HEK293 (cell line): ENCODE measurements at regions not wholly inside any gene's neighbourhood (a gene's known extent, or its start where the extent isn't known, plus 50 kb on each side); places are given as distances from the start of the nearest gene placed in this dataset.

Experiments
- ZNF274 ChIP-seq, 2 experiments: fragments of 200-500 bp in 1 of 2; fragments of 450-650 bp in 1 of 2; sonication (Bioruptor generic) in 1 of 2; formaldehyde crosslinking in 1 of 2; IDR thresholded peaks; 2 replicates each; pipeline versions ENCODE4 v1.5.1 to v1.6.1; 2014 to 2016; ENCODE audit warnings: borderline replicate concordance in 1 of 2, inconsistent platforms in 1 of 2, low read length in 1 of 2, missing biosample characterization in 1 of 2, missing genetic modification characterization in 1 of 2
- TF ChIP-seq, protein P1 (sequence below): fragments of 450-650 bp; formaldehyde crosslinking; IDR thresholded peaks from 2 replicates; pipeline ENCODE4 v1.5.1; 2016; ENCODE audit warnings: missing biosample characterization, missing genetic modification characterization, low read depth
- TF ChIP-seq, protein P2 (sequence below): fragments of 450-650 bp; formaldehyde crosslinking; IDR thresholded peaks from 2 replicates; pipeline ENCODE4 v1.5.1; 2016; ENCODE audit warnings: missing biosample characterization, missing genetic modification characterization

DNA sequence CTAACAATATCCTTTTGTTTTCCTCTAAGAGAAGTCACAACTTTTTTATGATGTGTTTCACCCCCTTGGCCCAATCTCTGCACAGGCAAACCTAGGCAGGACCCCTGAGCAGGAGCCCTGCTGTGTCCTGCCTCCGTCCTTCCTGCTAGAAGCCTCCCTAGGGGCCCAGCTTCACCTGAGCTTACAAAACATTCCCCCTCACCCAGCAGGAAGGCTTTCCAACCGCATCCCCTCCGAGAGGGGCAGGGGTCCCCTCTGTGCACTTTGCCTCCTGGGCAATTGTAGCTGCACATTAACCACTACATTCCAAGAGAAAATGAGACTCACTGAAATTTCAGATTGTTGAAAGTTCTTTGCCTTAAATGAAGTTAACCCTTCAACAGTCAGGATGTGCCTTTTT is 176.2 kb downstream of the IRX2 start:
- TF ChIP-seq, protein P1, sequence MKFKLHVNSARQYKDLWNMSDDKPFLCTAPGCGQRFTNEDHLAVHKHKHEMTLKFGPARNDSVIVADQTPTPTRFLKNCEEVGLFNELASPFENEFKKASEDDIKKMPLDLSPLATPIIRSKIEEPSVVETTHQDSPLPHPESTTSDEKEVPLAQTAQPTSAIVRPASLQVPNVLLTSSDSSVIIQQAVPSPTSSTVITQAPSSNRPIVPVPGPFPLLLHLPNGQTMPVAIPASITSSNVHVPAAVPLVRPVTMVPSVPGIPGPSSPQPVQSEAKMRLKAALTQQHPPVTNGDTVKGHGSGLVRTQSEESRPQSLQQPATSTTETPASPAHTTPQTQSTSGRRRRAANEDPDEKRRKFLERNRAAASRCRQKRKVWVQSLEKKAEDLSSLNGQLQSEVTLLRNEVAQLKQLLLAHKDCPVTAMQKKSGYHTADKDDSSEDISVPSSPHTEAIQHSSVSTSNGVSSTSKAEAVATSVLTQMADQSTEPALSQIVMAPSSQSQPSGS (tag by site-specific recombination): no peak
- TF ChIP-seq, protein P2, sequence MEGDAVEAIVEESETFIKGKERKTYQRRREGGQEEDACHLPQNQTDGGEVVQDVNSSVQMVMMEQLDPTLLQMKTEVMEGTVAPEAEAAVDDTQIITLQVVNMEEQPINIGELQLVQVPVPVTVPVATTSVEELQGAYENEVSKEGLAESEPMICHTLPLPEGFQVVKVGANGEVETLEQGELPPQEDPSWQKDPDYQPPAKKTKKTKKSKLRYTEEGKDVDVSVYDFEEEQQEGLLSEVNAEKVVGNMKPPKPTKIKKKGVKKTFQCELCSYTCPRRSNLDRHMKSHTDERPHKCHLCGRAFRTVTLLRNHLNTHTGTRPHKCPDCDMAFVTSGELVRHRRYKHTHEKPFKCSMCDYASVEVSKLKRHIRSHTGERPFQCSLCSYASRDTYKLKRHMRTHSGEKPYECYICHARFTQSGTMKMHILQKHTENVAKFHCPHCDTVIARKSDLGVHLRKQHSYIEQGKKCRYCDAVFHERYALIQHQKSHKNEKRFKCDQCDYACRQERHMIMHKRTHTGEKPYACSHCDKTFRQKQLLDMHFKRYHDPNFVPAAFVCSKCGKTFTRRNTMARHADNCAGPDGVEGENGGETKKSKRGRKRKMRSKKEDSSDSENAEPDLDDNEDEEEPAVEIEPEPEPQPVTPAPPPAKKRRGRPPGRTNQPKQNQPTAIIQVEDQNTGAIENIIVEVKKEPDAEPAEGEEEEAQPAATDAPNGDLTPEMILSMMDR (tag by site-specific recombination): no peak
- TF ChIP-seq ZNF274 (IDR thresholded peaks at IDR 0.05; ENCODE audit: low read length) (no peak), ZNF274 (tag by site-specific recombination; IDR thresholded peaks at IDR 0.05; ENCODE audit: borderline replicate concordance) (no peak)
